ENCODE measurements at regions not wholly inside any gene's neighbourhood (a gene's known extent, or its start where the extent isn't known, plus 50 kb on each side); places are given as distances from the start of the nearest gene placed in this dataset.
"Not testable (repeated sequence)": the region's sequence is repeated elsewhere in the genome, so short reads cannot be mapped to it uniquely, and the experiment has no call there.

DNA sequence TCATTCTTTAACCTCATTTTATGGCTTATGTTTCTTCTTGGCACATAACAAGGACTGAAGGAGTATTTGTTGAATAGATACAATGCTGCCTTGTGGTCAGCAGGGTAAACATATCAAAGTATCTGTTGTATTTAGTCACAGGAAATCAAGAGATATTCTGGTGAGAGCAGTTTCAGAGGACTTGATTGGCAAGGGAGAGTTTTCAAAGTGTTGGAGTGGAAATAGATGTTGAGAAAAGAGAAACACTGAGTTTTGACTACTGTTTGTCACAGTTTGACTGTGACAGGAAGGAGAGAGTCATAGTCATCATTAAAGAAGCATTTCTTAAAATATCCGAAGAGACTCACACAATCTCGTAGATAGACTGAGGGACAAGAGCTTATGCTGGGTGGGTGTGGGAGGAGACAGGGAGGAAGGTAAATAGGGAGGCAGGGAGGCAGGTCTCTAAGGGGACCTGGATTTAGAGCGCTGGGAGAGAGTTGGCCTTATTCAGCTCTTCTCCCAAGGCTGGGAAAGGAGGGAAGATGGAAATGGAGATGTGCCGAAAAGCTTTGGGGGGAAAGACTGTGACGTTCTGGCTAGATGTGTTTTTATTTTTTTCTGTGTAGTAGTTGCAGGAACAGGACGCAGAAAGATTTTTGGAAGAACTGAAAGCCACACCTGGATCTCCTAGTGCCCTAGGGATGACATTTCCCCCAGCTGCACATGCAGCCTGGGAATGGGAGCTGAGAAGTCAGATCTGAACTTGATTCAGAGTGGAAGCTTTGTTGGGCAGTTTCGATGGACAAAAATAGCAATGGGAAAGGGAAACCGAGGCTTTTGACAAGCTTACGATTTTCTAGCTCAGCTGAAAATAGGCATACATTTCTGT lies 65.0 kb upstream of the IFNGR1 start:
- no peak overlapping the region for H3K4me3 ChIP-seq
- intact Hi-C loops (cut with DNase I) = no loop called here
- no peaks in the 10 kb centered on the region for H3K36me3 ChIP-seq (replicated peaks in 1 of 2; ENCODE audit: insufficient read depth in 1 of 2, low read depth in 2 of 2)
- TF ChIP-seq, protein P1, sequence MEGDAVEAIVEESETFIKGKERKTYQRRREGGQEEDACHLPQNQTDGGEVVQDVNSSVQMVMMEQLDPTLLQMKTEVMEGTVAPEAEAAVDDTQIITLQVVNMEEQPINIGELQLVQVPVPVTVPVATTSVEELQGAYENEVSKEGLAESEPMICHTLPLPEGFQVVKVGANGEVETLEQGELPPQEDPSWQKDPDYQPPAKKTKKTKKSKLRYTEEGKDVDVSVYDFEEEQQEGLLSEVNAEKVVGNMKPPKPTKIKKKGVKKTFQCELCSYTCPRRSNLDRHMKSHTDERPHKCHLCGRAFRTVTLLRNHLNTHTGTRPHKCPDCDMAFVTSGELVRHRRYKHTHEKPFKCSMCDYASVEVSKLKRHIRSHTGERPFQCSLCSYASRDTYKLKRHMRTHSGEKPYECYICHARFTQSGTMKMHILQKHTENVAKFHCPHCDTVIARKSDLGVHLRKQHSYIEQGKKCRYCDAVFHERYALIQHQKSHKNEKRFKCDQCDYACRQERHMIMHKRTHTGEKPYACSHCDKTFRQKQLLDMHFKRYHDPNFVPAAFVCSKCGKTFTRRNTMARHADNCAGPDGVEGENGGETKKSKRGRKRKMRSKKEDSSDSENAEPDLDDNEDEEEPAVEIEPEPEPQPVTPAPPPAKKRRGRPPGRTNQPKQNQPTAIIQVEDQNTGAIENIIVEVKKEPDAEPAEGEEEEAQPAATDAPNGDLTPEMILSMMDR (IDR thresholded peaks at IDR 0.05) = no peak
- TF ChIP-seq POLR2A (IDR thresholded peaks at IDR 0.05) = no peak
- DNase-seq (no peak), ATAC-seq (no peak)
- 78 to 86% methylated on average over 9 of the region's 9 CpGs for WGBS, 2 donors
- no peaks in the 10 kb centered on the region for H3K27me3 ChIP-seq
- H3K27ac ChIP-seq = no peak overlapping the region
- H3K9me3 ChIP-seq = no peaks in the 10 kb centered on the region
- no peaks in the 10 kb centered on the region for H3K4me1 ChIP-seq

DNA sequence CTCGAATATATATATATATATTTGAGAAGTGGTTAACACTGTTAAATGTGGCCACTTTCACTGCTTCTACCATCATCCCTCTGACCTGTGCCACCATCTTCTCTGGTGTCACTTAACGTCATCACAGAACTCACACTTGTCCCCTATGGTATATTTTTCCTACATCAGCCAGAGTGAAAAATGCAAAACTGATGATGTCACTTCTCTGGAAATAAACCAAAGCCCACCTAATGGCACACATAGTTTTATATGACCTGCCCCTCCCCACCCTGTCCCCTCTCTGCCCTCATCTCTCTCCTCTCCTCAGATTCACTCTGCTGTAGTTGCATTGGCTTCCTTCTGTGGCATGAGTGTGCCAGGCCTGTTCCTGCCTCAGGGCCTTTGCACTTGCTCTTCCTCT lies 63.9 kb upstream of the IFNGR1 start:
- no peaks in the 10 kb centered on the region for H3K27me3 ChIP-seq
- H3K9me3 ChIP-seq = no peaks in the 10 kb centered on the region
- H3K27ac ChIP-seq = no peak overlapping the region
- no peak overlapping the region for H3K4me3 ChIP-seq
- no peaks in the 10 kb centered on the region for H3K4me1 ChIP-seq
- no peaks in the 10 kb centered on the region for H3K36me3 ChIP-seq (replicated peaks in 1 of 2; ENCODE audit: insufficient read depth in 1 of 2, low read depth in 2 of 2)
- TF ChIP-seq, protein P1 (IDR thresholded peaks at IDR 0.05) = no peak
- no peak for TF ChIP-seq POLR2A (IDR thresholded peaks at IDR 0.05)
- intact Hi-C loops (cut with DNase I) = no loop called here
- 71 to 76% methylated on average over 2 of the region's 2 CpGs for WGBS, 2 donors
- ATAC-seq (no peak), DNase-seq (no peak)

DNA sequence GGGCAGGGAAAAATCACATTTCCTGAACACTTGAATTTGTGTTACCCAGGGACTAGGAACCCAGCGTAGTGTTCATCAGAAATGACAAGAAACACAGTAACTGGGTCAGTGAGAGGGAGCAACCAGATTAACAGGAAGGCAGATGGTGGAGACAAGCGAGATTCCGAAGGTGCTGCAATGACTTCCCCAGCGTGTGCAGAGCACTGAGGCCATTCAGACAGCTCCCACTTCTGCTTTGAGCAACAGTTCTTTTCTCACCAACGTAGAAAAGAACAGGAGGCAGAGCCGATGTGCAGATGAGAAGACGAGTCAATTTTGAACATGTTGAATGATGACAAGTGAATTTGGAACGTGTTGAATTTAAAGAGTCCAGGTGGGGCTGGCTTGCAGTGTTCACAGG lies 63.1 kb upstream of the IFNGR1 start:
- no peak overlapping the region for H3K27ac ChIP-seq
- no peaks in the 10 kb centered on the region for H3K27me3 ChIP-seq
- no peak overlapping the region for H3K4me3 ChIP-seq
- no peaks in the 10 kb centered on the region for H3K36me3 ChIP-seq (replicated peaks in 1 of 2; ENCODE audit: insufficient read depth in 1 of 2, low read depth in 2 of 2)
- TF ChIP-seq, protein P1 (IDR thresholded peaks at IDR 0.05) = no peak
- TF ChIP-seq POLR2A (IDR thresholded peaks at IDR 0.05) = no peak
- ATAC-seq (no peak), DNase-seq (peak in 1 of 4 donors; percentile 23)
- 70 to 81% methylated on average over 8 of the region's 8 CpGs for WGBS, 2 donors
- H3K4me1 ChIP-seq = no peaks in the 10 kb centered on the region
- no peaks in the 10 kb centered on the region for H3K9me3 ChIP-seq
- intact Hi-C loops (cut with DNase I) = no loop called here

DNA sequence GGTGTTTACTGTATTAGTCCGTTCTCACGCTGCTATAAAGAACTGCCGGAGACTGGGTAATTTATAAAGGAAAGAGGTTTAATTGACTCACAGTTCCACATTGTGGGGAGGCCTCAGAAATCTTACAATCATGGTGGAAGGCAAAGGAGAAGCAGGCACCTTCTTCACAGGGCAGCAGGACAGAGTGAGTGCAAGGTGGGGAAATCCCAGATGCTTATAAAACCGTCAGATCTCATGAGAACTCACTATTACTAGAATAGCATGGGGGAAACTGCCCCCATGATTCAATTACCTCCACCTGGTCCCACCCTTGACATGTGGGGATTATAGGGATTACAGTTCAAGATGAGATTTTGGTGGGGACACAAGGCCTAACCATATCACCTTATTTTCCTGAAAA lies 60.1 kb upstream of the IFNGR1 start:
- H3K4me1 ChIP-seq; DNase-seq; H3K9me3 ChIP-seq; ATAC-seq; intact Hi-C loops (cut with DNase I); H3K4me3 ChIP-seq; H3K27ac ChIP-seq; H3K36me3 ChIP-seq (replicated peaks in 1 of 2; ENCODE audit: insufficient read depth in 1 of 2, low read depth in 2 of 2); H3K27me3 ChIP-seq: not testable (repeated sequence)
- WGBS, 2 donors = 84 to 86% methylated on average over 4 of the region's 4 CpGs

DNA sequence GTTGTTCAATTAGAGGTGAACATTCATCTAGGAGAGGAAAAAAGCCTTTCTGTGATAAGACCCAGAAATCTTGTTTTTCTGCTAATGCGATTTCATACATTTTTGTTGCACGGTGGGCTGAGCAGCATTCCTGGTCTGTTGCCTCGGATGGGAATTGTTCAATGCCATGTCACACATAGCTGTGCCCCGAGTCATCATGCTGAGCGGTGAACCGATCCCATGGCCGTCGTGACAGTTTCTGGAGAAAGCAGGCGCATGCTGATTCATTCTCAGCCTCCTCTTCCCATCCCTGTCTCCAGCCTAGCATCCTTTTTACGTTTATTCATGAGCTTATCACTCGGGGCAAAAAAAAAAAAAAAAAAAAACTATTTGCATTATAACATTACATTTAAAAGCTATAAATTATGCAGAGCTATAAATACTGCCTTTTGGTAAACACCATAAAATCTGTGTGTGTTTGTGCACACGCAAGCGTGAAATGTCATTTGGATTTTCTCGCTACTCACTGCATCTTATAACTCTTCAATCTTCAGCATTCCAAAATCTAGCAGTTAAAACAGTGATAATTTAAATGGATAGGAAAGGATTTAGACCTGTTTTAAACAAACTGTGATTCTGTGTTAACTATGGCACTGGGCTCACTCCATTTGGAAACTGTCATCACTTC lies 58.9 kb upstream of the IFNGR1 start:
- Histone ChIP-seq H3K36me3 (replicated peaks in 1 of 2; ENCODE audit: insufficient read depth in 1 of 2, low read depth in 2 of 2) (no peaks in the 10 kb centered on the region), H3K9me3 (no peaks in the 10 kb centered on the region), H3K4me3 (no peak overlapping the region), H3K27me3 (no peaks in the 10 kb centered on the region), H3K4me1 (no peaks in the 10 kb centered on the region), H3K27ac (no peak overlapping the region)
- intact Hi-C loops (cut with DNase I) = no loop called here
- DNase-seq = no peak
- no peak for TF ChIP-seq POLR2A (IDR thresholded peaks at IDR 0.05)
- TF ChIP-seq, protein P1 (IDR thresholded peaks at IDR 0.05) = no peak
- ATAC-seq = no peak
- WGBS, 2 donors = 76 to 77% methylated on average over 14 of the region's 14 CpGs

All from body of pancreas (tissue), 4 donors.